Activated CD4-positive, alpha-beta T cell treated with anti-CD3 and anti-CD28 coated beads for 4 hours (primary cell): ENCODE measurements at regions not wholly inside any gene's neighbourhood (a gene's known extent, or its start where the extent isn't known, plus 50 kb on each side); places are given as distances from the start of the nearest gene placed in this dataset.
"Not testable (repeated sequence)": the region's sequence is repeated elsewhere in the genome, so short reads cannot be mapped to it uniquely, and the experiment has no call there.

Source experiments
- DNase-seq, 2 donors: peaks; one replicate each; pipeline ENCODE4 v3.0.0-alpha.2; 2020

DNA sequence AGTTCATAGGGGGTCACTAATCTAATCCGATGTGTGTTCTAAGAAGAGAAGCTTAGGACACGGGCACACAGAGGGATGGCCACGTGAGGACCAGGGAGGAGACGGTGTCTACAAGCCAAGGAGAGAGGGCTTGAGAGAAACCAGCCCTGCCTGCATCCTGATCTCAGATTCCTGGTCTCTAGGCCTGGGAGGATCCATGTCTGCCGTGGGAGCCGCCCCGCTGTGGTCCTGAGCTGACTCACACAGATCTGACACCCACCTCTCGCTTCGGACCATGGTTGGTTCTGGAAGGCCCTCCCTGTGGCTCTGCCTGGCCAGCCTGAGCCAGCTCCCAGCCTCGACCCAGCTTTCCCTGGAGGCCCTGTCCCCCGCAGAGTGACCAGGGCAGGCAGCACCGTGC lies 136.2 kb downstream of the TMEM121 start:
- DNase-seq = not testable (repeated sequence)

GRCh38 chr14:105663323-105663722 lies 136.9 kb downstream of the TMEM121 start:
- not testable (repeated sequence) for DNase-seq

- not testable (repeated sequence) for DNase-seq
These were observed 137.6 kb downstream of the TMEM121 start for GRCh38 chr14:105663818-105664596.

DNA sequence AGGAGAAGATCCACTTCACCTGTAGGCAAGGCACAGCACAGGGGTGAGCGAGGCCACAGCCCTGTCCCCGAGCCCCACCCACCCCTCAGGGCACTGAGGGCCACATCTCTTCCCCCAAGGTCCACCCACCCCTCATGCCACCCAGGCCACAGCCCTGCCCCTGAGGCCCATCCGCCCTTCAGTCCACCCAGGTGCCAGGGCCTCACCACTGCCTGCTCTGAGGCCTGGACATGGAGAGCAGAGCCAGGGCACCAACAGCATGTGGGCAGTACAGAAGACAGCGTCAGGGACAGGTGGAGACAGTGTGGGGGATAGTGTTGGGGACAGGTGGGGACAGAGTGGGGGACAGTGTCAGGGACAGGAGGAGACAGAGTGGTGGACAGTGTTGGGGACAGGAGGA lies 138.3 kb downstream of the TMEM121 start:
- no peak for DNase-seq

DNA sequence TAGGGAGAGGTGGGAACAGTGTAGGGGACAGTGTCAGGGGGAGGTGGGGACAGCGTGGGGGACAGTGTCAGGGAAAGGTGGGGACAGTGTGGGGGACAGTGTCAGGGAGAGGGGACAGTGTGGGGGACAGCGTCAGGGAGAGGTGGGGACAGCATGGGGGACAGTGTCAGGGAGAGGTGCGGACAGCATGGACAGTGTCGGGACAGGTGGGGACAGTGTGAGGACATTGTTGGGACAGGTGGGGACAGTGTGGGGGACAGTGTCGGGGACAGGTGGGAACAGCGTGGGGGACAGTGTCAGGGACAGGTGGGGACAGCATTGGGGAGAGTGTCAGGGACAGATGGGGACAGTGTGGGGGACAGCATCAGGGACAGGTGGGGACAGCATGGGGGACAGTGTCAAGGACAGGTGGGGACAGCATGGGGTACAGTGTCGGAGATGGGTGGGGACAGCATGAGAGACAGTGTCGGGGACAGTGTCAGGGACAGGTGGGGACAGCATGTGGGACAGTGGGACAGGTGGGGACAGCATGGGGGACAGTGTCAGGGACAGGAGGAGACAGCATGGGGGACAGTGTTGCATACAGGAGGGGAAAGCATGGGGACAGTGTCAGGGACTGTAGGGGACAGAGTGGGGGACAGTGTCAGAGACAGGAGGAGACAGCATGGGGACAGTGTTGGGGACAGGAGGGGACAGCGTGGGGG lies 139.0 kb downstream of the TMEM121 start:
- DNase-seq = no peak

DNA sequence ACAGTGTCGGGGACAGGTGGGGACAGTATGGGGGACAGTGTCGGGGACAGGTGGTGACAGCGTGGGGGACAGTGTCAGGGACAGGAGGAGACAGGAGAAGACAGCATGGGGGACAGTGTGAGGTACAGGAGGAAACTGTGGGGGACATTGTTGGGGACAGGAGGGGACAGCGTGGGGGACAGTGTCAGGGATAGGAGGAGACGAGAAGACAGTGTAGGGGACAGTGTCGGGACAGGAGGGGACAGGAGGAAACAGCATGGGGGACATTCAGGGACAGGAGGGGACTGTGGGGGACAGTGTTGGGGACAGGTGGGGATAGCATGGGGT lies 139.5 kb downstream of the TMEM121 start:
- no peak for DNase-seq

GRCh38 chr14:105666420-105666819 lies 140.0 kb downstream of the TMEM121 start:
- DNase-seq = no peak

GRCh38 chr14:105666991-105667662 lies 140.7 kb downstream of the TMEM121 start:
- not testable (repeated sequence) for DNase-seq

DNA sequence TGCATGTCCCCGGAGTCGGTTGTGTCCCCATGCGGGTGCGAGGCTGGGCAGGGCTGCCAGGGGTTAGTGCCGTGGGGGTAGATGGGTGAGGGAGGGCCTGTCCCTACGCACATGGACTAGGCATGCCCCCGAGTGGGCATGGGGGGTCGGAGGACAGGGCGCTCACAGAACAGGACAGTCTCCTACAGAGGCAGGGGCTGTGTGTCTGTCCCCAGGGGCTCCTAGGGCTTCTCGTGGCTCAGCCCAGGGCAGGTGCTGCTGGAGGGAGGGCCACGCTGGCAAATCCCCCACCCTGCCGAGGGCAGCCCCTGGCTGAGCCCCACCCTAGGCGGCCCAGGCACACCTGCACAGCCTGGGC lies 141.3 kb downstream of the TMEM121 start:
- DNase-seq = not testable (repeated sequence)

GRCh38 chr14:105668021-105668420 lies 141.6 kb downstream of the TMEM121 start:
- not testable (repeated sequence) for DNase-seq

DNA sequence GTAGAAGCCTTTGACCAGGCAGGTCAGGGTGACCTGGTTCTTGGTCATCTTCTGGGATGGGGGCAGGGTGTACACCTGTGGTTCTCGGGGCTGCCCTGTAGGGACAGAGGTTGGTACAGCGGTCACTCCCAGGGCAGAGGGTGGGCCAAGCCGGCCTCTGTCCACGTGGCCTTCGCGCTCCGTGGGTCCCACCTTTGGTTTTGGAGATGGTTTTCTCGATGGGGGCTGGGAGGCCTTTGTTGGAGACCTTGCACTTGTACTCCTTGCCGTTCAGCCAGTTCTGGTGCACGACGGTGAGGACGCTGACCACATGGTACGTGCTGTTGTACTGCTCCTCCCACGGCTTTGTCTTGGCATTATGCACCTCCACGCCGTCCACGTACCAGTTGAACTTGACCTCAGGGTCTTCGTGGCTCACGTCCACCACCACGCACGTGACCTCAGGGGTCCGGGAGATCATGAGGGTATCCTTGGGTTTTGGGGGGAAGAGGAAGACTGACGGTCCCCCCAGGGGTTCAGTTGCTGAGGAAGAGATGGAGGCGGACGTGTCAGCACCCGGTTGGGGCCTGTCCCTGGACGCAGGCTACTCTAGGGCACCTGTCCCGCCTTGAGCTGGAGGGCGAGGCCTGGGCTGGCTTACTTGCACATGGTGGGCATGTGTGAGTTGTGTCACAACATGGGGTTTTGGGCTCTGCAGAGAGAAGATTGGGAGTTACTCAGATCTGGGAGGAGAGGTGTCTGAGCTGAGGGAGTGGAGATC lies 142.3 kb downstream of the TMEM121 start:
- not testable (repeated sequence) for DNase-seq

GRCh38 chr14:105669231-105669610 lies 142.8 kb downstream of the TMEM121 start:
- DNase-seq = not testable (repeated sequence)

DNA sequence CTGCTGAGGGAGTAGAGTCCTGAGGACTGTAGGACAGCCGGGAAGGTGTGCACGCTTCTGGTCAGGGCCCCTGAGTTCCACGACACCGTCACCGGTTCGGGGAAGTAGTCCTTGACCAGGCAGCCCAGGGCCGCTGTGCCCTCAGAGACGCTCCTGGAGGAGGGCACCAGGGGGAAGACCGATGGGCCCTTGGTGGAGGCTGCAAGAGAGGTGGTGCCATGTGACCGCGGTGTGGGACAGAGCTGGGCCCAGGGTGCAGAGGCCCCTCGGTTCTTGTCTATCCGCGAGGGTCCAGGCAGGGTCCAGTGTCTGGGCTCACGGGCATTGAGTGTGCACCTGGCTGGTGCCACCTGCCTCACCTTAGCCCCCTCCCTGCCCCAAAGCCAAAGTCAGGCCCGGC lies 143.3 kb downstream of the TMEM121 start:
- DNase-seq = not testable (repeated sequence)

DNA sequence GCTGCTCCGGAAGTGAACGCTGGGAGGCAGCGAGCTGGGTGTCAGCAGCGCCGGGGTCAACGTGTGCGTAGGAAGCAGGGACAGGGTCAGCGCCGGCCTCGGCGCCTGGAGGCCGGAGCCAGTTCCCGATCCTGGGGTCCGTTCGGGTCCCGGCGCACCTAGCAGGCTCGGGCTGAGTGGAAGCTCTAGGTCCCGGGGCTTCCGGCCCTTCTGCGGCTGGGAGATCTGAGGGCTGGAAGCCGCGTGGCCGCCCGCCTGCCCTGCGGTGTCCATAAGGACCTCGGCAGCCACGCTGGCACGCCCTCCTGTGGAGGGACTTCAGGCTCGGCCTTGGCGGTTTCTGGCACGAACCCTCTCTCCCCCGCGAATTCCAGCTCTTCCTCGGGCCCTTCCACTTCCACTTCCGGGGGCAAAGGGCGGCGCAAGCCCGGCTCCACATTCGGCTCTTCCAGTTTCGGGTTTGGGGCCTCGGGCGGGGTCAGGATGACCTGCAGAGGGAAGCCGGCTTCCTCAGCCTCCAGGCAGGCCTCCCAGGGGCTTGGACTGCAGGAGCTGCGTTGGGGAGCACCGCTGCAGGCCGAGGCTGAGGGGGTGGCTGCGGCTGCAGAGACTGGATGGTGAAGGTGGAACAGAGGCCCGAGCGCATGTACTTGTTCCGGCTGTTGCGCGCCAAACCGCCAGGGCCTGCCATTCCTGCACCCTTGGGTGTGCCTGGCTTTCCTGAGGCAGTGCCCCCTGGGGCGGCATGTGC lies 146.2 kb downstream of the TMEM121 start:
- DNase-seq = not testable (repeated sequence)

DNA sequence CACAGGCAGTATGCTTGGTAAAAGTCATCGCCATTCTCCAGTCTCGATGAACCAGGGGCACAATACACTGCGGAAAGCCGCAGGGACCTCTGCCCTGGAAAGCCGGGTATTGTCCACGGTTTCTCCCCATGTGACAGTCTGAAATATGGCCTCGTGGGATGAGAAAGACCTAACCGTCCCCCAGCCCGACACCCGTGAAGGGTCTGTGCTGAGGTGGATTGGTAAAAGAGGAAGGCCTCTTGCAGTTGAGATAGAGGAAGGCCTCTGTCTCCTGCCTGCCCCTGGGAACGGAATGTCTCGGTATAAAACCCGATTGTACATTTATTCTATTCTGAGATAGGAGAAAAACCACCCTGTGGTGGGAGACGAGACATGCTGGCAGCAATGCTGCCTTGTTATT lies 149.1 kb downstream of the TMEM121 start:
- not testable (repeated sequence) for DNase-seq

GRCh38 chr14:105675905-105676670 lies 149.7 kb downstream of the TMEM121 start:
- not testable (repeated sequence) for DNase-seq

- not testable (repeated sequence) for DNase-seq
These were observed 151.7 kb downstream of the TMEM121 start for GRCh38 chr14:105678057-105678456.

DNA sequence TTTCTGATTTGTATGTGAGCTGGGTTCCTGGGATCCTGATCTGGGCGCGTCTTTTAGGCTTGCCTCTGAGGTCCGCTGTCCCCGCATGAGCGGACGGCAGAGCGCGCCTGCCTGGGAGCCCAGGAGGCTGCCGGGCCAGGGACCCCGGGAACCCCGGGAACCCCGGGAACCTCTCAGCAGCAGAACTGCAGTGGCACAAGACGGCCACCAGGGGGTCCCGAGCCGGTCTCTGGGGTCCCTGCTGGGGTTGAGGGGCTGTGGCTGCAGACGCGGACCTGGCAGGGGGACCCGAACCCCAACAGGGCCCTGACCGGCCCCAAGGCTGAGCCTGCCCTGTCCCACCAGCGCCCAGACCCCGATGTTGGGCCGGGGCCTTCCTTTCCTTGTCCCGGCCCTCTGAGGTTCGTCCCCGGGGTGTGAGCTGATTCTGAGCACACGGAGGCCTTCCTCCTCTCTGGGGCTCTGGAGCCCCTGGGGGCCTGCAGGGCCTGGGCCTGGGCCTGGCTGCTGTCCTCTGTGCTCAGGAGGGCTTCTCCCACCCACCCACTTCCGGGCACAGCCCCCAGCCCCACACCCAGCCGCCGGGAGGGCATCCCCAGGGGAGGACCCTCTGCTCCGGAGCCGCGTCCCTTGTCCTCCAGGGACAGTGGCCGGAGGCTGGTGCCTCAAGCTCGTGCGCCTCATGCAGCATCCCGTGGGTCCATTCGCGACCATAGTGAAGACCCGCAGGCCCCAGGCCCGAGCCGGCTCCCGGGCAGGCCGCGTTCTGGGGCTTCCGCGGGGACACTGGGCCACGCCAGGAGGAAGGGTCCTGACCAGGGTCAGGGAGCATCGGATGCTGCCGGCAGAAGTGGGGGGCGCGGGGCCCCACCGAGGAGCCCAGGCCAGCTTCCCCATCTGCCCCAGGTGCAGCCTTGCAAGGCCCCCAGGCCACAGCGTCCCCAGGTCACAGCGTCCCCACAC lies 152.9 kb downstream of the TMEM121 start:
- DNase-seq = not testable (repeated sequence)

GRCh38 chr14:105679959-105680735 lies 153.8 kb downstream of the TMEM121 start:
- peak; percentile 27 to 37 for DNase-seq

DNA sequence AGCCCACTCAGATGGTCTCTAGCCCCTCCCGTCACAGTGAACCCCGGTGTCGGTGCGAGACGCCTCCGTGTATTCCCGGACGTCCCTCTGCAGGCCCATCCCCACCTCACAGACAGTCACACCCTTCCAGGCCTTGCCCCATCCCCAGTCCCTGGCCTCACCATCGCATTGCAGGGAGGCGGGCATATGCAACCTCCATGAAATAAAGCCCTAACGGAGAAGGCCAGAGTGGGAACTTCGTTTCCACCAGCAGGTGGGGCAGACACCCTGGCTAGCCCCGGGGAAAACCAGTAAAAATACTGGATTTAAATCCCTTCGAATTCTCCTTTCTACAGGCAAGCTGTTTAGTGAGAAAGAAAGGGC lies 154.3 kb downstream of the TMEM121 start:
- DNase-seq = not testable (repeated sequence)
